ENCODE measurements at regions not wholly inside any gene's neighbourhood (a gene's known extent, or its start where the extent isn't known, plus 50 kb on each side); places are given as distances from the start of the nearest gene placed in this dataset.

DNA sequence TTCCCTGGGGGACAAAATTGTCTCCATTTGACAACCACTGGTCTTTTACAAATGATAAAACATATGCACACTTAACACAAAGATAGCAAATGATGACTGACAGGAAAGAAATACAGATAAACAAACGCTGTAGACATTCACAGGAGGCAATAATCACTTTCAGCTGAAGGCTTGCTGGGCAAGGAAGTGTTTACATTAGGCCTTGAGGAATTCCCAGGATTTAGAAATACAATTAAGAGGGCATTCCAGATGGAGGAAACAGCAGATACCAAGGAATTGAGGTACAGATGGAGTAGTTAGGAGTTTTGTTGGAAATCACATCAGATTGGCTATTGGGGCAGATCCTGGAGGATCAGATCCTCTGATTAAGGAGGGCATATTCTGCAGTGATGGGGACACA, 93.9 kb downstream of the DYRK2 start:
- no peak for TF ChIP-seq MTA3 (CRISPR knock-in tag; IDR thresholded peaks at IDR 0.05)
- TF ChIP-seq, protein P1, sequence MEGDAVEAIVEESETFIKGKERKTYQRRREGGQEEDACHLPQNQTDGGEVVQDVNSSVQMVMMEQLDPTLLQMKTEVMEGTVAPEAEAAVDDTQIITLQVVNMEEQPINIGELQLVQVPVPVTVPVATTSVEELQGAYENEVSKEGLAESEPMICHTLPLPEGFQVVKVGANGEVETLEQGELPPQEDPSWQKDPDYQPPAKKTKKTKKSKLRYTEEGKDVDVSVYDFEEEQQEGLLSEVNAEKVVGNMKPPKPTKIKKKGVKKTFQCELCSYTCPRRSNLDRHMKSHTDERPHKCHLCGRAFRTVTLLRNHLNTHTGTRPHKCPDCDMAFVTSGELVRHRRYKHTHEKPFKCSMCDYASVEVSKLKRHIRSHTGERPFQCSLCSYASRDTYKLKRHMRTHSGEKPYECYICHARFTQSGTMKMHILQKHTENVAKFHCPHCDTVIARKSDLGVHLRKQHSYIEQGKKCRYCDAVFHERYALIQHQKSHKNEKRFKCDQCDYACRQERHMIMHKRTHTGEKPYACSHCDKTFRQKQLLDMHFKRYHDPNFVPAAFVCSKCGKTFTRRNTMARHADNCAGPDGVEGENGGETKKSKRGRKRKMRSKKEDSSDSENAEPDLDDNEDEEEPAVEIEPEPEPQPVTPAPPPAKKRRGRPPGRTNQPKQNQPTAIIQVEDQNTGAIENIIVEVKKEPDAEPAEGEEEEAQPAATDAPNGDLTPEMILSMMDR (CRISPR knock-in tag; IDR thresholded peaks at IDR 0.05) = no peak
- TF ChIP-seq GATA4 (IDR thresholded peaks at IDR 0.05; ENCODE audit: borderline replicate concordance, low read depth) = no peak
- no peak for TF ChIP-seq SP2 (CRISPR knock-in tag; IDR thresholded peaks at IDR 0.05)
- TF ChIP-seq, protein P2, sequence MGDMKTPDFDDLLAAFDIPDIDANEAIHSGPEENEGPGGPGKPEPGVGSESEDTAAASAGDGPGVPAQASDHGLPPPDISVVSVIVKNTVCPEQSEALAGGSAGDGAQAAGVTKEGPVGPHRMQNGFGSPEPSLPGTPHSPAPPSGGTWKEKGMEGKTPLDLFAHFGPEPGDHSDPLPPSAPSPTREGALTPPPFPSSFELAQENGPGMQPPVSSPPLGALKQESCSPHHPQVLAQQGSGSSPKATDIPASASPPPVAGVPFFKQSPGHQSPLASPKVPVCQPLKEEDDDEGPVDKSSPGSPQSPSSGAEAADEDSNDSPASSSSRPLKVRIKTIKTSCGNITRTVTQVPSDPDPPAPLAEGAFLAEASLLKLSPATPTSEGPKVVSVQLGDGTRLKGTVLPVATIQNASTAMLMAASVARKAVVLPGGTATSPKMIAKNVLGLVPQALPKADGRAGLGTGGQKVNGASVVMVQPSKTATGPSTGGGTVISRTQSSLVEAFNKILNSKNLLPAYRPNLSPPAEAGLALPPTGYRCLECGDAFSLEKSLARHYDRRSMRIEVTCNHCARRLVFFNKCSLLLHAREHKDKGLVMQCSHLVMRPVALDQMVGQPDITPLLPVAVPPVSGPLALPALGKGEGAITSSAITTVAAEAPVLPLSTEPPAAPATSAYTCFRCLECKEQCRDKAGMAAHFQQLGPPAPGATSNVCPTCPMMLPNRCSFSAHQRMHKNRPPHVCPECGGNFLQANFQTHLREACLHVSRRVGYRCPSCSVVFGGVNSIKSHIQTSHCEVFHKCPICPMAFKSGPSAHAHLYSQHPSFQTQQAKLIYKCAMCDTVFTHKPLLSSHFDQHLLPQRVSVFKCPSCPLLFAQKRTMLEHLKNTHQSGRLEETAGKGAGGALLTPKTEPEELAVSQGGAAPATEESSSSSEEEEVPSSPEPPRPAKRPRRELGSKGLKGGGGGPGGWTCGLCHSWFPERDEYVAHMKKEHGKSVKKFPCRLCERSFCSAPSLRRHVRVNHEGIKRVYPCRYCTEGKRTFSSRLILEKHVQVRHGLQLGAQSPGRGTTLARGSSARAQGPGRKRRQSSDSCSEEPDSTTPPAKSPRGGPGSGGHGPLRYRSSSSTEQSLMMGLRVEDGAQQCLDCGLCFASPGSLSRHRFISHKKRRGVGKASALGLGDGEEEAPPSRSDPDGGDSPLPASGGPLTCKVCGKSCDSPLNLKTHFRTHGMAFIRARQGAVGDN (CRISPR knock-in tag; IDR thresholded peaks at IDR 0.05) = no peak
- no peak for TF ChIP-seq FOSL2 (CRISPR knock-in tag; IDR thresholded peaks at IDR 0.05)
- TF ChIP-seq GLI4 (CRISPR knock-in tag; IDR thresholded peaks at IDR 0.05; ENCODE audit: borderline replicate concordance) = no peak
- no peak for TF ChIP-seq ZBTB7A (CRISPR knock-in tag; IDR thresholded peaks at IDR 0.05)
- no peak for TF ChIP-seq ZNF780A (CRISPR knock-in tag; IDR thresholded peaks at IDR 0.05)
- TF ChIP-seq TP53 (CRISPR knock-in tag; conservative IDR thresholded peaks at IDR 0.05) = no peak
- no peak for TF ChIP-seq TOPORS (CRISPR knock-in tag; IDR thresholded peaks at IDR 0.05)
